ENCODE measurements at regions not wholly inside any gene's neighbourhood (a gene's known extent, or its start where the extent isn't known, plus 50 kb on each side); places are given as distances from the start of the nearest gene placed in this dataset.

GRCh38 chr1:198373376-198373775, 167.1 kb downstream of the ATP6V1G3 start:
- no TSS peak for BruUV-seq (replicated peaks)
- no peaks in the 10 kb centered on the region for H3K79me2 ChIP-seq (ENCODE audit: control insufficient read depth, insufficient read depth, low read length)
- intact Hi-C loops (cut with micrococcal nuclease): no loop called here
- H3K9me1 ChIP-seq (replicated peaks; ENCODE audit: control insufficient read depth, extremely low read depth, insufficient read depth, low read length): no peaks in the 10 kb centered on the region
- H3K9me3 ChIP-seq (replicated peaks; ENCODE audit: control insufficient read depth, insufficient read depth, low read length): no peaks in the 10 kb centered on the region
- no peak overlapping the region for H3K4me3 ChIP-seq (replicated peaks in 1 of 3; ENCODE audit: insufficient read depth in 1 of 3, low read depth in 1 of 3, low read length in 3 of 3)
- no peaks in the 10 kb centered on the region for H3K4me1 ChIP-seq (ENCODE audit: control insufficient read depth, extremely low read depth, insufficient read depth, low read length)
- no peak overlapping the region for H3K4me2 ChIP-seq (ENCODE audit: insufficient read depth, low read length)
- DNase-seq (ENCODE audit: low read depth, low spot score) (no peak), FAIRE-seq (no peak)
- H3K9ac ChIP-seq (replicated peaks; ENCODE audit: extremely low read depth, insufficient read depth, low read length): no peak overlapping the region
- no peak overlapping the region for H2AFZ ChIP-seq (ENCODE audit: low read depth, low read length)
- H3K27ac ChIP-seq (ENCODE audit: insufficient read depth, low read depth, low read length): no peak overlapping the region
- no peaks in the 10 kb centered on the region for H3K36me3 ChIP-seq (ENCODE audit: control insufficient read depth in 2 of 2, extremely low read depth in 1 of 2, insufficient read depth in 2 of 2, low read length in 2 of 2)
- dilution Hi-C loops (cut with MboI; ENCODE audit: extremely low pct_ligation_motif_present, low sequenced_read_pairs): no loop called here
- TF ChIP-seq POLR2A (IDR thresholded peaks at IDR 0.05; ENCODE audit: low read depth, low read length) (no peak), FOS (IDR thresholded peaks at IDR 0.05; ENCODE audit: borderline replicate concordance, insufficient read depth, low read length) (no peak), MYC (IDR thresholded peaks at IDR 0.05; ENCODE audit: low read depth, low read length) (no peak), MAX (IDR thresholded peaks at IDR 0.05; ENCODE audit: insufficient read depth, insufficient read length) (no peak), EZH2 (IDR thresholded peaks at IDR 0.05; ENCODE audit: borderline replicate concordance, low read depth, low read length, severe bottlenecking) (no peak), POLR2AphosphoS5 (IDR thresholded peaks at IDR 0.05; ENCODE audit: insufficient read depth, low read depth, low read length) (no peak), GATA2 (IDR thresholded peaks at IDR 0.05; ENCODE audit: insufficient read depth, insufficient read length, low read depth, low read length) (no peak), JUN (IDR thresholded peaks at IDR 0.05; ENCODE audit: borderline replicate concordance, insufficient read depth, insufficient read length, low read depth) (no peak)
- TF ChIP-seq, protein P1, sequence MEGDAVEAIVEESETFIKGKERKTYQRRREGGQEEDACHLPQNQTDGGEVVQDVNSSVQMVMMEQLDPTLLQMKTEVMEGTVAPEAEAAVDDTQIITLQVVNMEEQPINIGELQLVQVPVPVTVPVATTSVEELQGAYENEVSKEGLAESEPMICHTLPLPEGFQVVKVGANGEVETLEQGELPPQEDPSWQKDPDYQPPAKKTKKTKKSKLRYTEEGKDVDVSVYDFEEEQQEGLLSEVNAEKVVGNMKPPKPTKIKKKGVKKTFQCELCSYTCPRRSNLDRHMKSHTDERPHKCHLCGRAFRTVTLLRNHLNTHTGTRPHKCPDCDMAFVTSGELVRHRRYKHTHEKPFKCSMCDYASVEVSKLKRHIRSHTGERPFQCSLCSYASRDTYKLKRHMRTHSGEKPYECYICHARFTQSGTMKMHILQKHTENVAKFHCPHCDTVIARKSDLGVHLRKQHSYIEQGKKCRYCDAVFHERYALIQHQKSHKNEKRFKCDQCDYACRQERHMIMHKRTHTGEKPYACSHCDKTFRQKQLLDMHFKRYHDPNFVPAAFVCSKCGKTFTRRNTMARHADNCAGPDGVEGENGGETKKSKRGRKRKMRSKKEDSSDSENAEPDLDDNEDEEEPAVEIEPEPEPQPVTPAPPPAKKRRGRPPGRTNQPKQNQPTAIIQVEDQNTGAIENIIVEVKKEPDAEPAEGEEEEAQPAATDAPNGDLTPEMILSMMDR (IDR thresholded peaks at IDR 0.05; ENCODE audit: extremely low read depth in 1 of 2, insufficient read depth in 1 of 2, low read depth in 1 of 2, low read length in 2 of 2): no peak
- H4K20me1 ChIP-seq (replicated peaks; ENCODE audit: control insufficient read depth, extremely low read depth, insufficient read depth, low read length): no peaks in the 10 kb centered on the region
- H3K27me3 ChIP-seq (ENCODE audit: control insufficient read depth in 2 of 2, insufficient read depth in 2 of 2, low read length in 2 of 2): no peaks in the 10 kb centered on the region
- ChIA-PET CTCF (no interaction called here), POLR2A (no interaction called here)
